ENCODE measurements at regions not wholly inside any gene's neighbourhood (a gene's known extent, or its start where the extent isn't known, plus 50 kb on each side); places are given as distances from the start of the nearest gene placed in this dataset.

DNA sequence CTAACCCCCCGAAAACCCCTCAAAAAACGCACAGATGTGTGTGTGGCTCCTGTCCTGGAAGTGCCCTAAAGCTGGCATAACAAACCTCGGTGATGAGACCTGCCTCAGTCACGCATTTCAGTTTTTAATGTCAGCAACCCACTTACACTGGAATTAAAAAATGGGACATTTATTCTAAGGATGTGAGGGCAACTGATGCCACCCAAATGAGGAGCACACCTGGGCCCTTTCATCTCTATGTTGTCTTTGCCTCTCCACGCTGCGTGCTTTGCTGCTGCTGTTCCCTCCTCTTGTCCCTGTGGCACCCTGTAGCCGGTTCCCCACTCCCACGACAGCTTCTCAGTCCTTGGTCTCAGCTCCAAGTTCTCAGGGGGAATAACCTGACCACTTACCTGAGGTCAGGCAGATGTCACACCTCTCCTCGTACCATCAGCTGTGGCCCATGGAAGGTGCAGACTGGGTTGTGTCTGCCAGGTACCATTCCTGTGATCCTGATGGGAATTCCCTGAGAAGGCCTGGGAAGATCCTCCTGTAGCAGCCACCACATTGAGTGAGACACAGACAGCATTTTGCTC, 134.2 kb upstream of the THBS2 start:
- TF ChIP-seq, protein P1, sequence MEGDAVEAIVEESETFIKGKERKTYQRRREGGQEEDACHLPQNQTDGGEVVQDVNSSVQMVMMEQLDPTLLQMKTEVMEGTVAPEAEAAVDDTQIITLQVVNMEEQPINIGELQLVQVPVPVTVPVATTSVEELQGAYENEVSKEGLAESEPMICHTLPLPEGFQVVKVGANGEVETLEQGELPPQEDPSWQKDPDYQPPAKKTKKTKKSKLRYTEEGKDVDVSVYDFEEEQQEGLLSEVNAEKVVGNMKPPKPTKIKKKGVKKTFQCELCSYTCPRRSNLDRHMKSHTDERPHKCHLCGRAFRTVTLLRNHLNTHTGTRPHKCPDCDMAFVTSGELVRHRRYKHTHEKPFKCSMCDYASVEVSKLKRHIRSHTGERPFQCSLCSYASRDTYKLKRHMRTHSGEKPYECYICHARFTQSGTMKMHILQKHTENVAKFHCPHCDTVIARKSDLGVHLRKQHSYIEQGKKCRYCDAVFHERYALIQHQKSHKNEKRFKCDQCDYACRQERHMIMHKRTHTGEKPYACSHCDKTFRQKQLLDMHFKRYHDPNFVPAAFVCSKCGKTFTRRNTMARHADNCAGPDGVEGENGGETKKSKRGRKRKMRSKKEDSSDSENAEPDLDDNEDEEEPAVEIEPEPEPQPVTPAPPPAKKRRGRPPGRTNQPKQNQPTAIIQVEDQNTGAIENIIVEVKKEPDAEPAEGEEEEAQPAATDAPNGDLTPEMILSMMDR (IDR thresholded peaks at IDR 0.05; ENCODE audit: borderline replicate concordance, extremely low read depth, low read length, poor library complexity, severe bottlenecking), result no peak
- no peak for TF ChIP-seq EZH2 (IDR thresholded peaks at IDR 0.05; ENCODE audit: borderline replicate concordance, low read depth, low read length, severe bottlenecking)
